Inferior parietal cortex (tissue), 1 donor: ENCODE measurements at regions not wholly inside any gene's neighbourhood (a gene's known extent, or its start where the extent isn't known, plus 50 kb on each side); places are given as distances from the start of the nearest gene placed in this dataset.

ENCODE experiments used
- DNase-seq: peaks from one replicate; pipeline ENCODE4 v3.0.0-alpha.2; 2016; ENCODE audit errors: extremely low spot score

- DNase-seq: no peak
Measured at GRCh38 chr14:80146941-80147340, 64.4 kb downstream of the DIO2 start.

- DNase-seq: no peak
Measured at GRCh38 chr14:80136358-80136757, 74.9 kb downstream of the DIO2 start.

GRCh38 chr14:80135305-80136088 is 75.8 kb downstream of the DIO2 start:
- no peak for DNase-seq

GRCh38 chr14:80134321-80134720 is 77.0 kb downstream of the DIO2 start:
- no peak for DNase-seq

GRCh38 chr14:80133457-80133856 is 77.8 kb downstream of the DIO2 start:
- no peak for DNase-seq

- no peak for DNase-seq
Measured at GRCh38 chr14:80127466-80127865, 83.8 kb downstream of the DIO2 start.

DNA sequence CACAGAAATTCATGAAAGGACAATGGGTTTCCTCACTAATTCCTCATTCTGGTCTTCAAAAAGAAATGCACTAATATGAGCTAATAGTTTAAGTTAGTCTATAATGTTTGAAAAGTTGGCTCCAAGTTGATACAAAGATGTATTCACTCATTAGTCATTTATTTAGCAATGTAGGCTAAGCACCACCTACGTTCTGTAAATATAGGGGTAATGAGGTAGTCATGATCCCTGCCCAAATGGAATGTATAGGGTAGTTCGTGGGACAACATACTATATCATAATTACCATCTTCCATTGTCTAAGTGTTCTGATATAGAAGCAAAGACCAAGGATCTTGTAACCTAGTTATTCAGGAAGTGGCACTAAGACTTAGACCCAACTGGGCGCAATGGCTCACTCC is 86.5 kb downstream of the DIO2 start:
- DNase-seq: no peak

DNA sequence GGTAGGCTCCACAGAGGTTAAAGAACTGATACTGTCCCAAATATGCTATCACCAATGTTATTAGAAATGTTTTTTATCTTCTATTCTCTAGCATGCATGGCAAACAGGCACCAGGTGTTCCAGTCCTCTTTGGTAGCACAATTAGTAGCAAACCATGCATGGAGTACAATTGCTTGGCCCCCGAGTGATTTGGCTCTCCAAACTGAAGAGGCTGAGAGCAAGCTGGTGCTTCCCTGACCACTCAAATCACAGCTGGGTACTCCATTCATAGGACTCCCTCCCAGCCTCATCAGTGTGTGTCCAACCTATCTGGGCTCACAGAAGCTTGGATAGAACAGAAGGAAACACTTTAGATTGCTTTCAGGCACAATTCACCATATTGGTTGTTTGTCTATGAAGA is 93.4 kb downstream of the DIO2 start:
- DNase-seq: no peak

GRCh38 chr14:80116157-80116556 is 95.1 kb downstream of the DIO2 start:
- DNase-seq: no peak

DNA sequence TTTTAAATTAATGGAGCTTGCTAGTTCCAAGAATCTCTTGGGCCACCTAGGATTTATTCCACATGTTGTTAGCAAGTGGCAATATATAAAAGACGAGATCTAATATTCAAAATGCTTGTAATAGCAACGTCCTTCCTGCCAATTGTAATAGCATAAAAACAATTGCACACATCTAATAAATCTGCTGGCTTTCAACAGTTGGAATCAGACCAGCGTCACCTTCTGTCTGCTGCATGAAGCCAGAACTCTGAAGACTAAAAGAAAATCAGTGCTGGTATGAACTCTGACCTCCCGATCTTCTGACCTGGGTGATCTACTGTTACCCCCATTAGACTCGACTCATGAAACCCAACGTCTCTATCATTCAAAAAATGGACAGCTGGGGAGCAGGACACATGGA is 100.6 kb downstream of the DIO2 start:
- no peak for DNase-seq

- DNase-seq: no peak
Measured at GRCh38 chr14:80109055-80109454, 102.2 kb downstream of the DIO2 start.

- no peak for DNase-seq
Measured at GRCh38 chr14:80108430-80108829, 102.9 kb downstream of the DIO2 start.

DNA sequence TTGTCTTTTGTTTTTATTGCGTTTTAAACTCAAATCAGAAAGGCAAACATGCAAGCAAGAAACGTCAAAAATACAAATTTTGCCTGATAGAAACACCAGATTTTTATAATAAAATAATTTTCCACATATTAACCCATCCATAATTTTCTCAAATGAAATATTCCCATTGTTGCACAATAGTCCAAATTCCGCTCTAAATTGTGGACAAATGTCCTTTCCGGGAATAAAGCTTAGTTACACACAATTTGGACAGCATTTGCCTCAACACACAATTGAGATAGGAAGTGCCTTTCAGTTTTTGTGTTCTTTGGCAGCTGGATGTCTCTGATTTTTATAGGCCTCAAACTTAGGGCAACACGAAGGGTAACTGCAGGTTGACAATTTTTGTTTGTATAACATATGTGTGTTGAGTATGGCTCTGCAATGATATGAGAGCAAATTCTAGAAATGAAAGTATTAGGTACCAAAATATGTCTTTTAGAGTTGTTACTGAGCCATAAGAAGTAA is 105.8 kb downstream of the DIO2 start:
- DNase-seq: no peak

DNA sequence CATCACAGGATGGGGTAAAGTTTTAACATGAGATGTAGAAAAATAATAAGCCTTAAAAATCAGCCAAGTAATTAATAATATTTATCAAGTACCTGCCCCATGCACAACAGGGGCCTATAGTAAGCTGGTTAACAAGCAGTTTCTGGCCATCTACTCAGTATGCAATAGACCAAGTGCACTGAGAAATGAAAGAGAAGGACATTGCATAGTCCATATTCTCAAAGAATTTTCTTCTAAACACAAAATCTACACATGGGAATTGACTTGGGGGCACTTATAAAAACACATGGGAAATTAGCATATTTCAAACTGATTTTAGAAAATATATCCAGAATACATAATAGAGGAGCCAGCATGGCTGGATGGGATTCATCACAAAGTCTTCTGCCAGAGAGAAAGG is 109.5 kb downstream of the DIO2 start:
- DNase-seq: no peak

DNA sequence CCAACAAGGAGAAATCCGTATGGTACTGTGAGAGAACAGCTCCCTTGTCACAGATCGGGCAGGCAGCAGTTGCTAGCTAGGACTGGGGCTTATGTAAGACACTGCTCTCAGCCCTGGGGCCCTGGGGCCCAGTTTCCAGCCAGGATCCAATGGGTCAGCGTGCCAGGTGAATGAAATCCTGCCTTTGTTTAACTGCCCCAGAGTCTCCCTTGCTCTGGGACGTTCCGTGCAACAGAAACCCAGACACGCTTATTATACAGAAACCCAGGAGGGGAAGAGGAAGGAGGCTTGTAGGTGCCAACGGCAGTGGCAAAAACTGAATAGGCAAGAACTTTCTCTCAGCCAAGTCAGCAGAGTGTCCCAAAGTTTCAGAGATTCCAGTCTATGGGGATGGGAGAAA is 110.6 kb downstream of the DIO2 start:
- DNase-seq: no peak

DNA sequence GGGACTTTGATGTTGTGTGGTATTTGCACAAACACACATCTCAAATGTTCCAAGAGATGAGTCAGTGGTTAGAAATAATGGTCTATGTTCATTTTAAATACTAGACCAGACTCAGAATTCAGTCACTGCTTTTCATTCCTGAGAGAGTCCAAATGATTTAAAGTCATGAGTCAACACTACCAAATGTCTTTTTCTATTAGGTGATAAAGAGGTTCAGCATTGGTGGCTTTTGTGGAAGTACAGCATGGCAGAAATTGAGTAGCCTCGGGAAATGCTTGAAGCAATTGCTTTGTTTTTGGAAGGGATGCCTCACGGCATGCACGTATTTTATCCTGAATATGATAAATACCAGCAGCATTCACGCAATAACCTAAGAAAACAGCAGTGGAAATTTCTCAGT is 115.7 kb downstream of the DIO2 start:
- no peak for DNase-seq

DNA sequence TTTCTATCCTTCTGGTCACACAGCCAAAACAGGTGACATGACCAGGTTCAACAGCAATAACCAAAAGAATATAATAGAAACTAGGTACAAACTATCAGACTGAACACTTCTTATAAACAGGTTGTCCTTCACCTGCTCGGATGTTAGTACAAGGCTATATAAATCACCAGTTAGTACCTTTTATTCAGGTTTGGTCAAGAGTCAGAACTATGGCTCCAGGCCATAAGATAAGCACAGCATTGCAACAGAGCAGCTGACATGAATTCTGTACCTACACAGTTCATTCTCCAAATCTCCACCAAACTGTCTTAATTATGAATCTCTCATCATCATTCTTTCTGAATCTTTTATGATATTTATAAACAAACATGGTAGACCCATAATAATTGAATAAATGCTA is 123.9 kb downstream of the DIO2 start:
- no peak for DNase-seq

DNA sequence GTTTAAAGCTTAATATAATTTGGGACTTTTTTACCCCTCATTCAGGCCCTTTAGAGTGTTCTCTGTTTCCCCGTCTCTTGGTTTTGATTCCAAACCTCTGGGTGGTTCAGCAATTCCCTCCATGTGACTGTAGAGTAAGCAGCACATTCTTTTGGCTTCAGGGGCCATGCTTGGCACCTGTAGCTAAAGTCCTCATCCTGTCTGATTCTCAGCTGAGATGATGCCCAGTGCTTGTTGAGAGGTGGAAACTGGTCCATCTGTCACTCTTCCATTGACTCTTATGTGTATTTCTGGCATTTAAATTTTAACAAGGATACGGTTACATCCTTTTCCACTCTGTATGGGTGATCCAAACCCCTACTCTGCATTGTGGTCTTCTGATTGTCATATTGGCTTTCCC is 127.1 kb downstream of the DIO2 start:
- DNase-seq: no peak

- DNase-seq: peak; percentile 7
Measured at GRCh38 chr14:80080601-80081000, 130.7 kb downstream of the DIO2 start.

GRCh38 chr14:80078501-80078900 is 132.8 kb downstream of the DIO2 start:
- no peak for DNase-seq

DNA sequence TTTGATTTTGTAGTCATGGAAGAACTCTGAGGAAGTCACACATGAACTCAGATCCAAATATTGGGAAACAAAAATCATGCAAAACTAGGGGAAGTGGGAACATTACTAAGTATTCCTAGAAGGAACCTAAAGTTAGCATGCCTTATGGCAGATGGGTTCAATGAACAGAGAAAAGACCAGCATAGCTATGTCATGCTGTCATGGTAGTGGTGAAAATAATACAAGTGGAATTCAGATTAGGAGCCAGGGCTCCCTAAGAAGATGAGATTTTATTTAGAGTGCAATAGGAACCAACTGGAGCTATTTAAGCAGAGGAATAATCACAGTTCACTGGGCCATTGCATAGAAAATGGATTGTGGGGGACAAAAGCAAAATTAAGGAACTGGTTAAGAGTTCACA is 134.0 kb downstream of the DIO2 start:
- no peak for DNase-seq

- no peak for DNase-seq
Measured at GRCh38 chr14:80074900-80075574, 136.3 kb downstream of the DIO2 start.

DNA sequence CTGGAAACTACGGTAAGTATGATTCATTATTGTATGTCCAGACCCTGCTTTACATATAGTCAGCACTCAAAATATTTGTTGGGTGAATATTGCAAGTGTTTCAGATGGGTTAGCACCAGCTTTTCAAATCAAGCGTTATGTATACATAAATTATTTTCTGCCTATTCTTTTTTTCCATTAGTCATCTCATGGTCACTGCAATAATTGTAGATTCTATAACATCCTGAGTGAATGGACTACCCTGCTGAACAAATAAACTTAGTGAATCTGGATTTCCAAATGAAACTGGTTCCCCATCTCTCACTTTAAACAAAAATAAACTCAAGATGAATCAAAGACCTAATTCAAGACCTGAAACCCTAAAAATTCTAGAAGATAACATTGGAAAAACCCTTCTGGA is 152.3 kb downstream of the DIO2 start:
- no peak for DNase-seq

- DNase-seq: no peak
Measured at GRCh38 chr14:80056497-80056801, 154.9 kb downstream of the DIO2 start.
